Smooth muscle cell (in vitro differentiated cells): ENCODE measurements at regions not wholly inside any gene's neighbourhood (a gene's known extent, or its start where the extent isn't known, plus 50 kb on each side); places are given as distances from the start of the nearest gene placed in this dataset.

ENCODE experiments used
- DNase-seq: peaks from one replicate; lab custom pipeline; 2025; ENCODE audit not compliant: unreplicated experiment; lab: John Stamatoyannopoulos, UW
- H2AFZ ChIP-seq: fragments of 200-600 bp; sonication (generic); 2 replicates; pipeline ENCODE4 v1.6.0; 2016; ENCODE audit warnings: antibody characterized with exemption, low read depth, mild to moderate bottlenecking
- H3F3A ChIP-seq: fragments of 200-600 bp; sonication (generic); 2 replicates; pipeline ENCODE4 v1.6.0; 2017; ENCODE audit warnings: antibody characterized with exemption, low read depth
- H3K27ac ChIP-seq: fragments of 200-600 bp; sonication (generic); 2 replicates; pipeline ENCODE4 v1.5.1; 2016; ENCODE audit warnings: low read depth, mild to moderate bottlenecking
- H3K27me3 ChIP-seq: fragments of 200-600 bp; sonication (generic); 2 replicates; pipeline ENCODE4 v1.6.1; 2016; ENCODE audit warnings: low read depth, mild to moderate bottlenecking
- H3K36me3 ChIP-seq: fragments of 200-600 bp; sonication (generic); 2 replicates; pipeline ENCODE4 v1.5.1; 2016; ENCODE audit warnings: low read depth
- H3K4me1 ChIP-seq: fragments of 200-600 bp; sonication (generic); 2 replicates; pipeline ENCODE4 v1.5.1; 2016; ENCODE audit warnings: low read depth
- H3K4me2 ChIP-seq: fragments of 200-600 bp; sonication (generic); 2 replicates; pipeline ENCODE4 v1.6.0; 2016; ENCODE audit warnings: mild to moderate bottlenecking
- H3K4me3 ChIP-seq: fragments of 200-600 bp; sonication (generic); 2 replicates; pipeline ENCODE4 v1.5.1; 2016; ENCODE audit warnings: mild to moderate bottlenecking
- H3K79me2 ChIP-seq: fragments of 200-600 bp; sonication (generic); 2 replicates; pipeline ENCODE4 v1.6.0; 2016; ENCODE audit warnings: low read depth, mild to moderate bottlenecking
- H3K9ac ChIP-seq: fragments of 200-600 bp; sonication (generic); 2 replicates; pipeline ENCODE4 v1.6.0; 2016; ENCODE audit warnings: low read depth
- H3K9me3 ChIP-seq: fragments of 200-600 bp; sonication (generic); replicated peaks from 2 replicates; pipeline ENCODE4 v1.5.1; 2016; ENCODE audit warnings: low read depth
- H4K20me1 ChIP-seq: fragments of 200-600 bp; sonication (generic); 2 replicates; pipeline ENCODE4 v1.6.0; 2016; ENCODE audit warnings: low read depth
- WGBS: methylation state at CpG from one replicate; pipeline ENCODE4 v1.1.7; 2016; ENCODE audit warnings: low lambda C conversion rate; 5-methylcytosine and 5-hydroxymethylcytosine counted together
- TF ChIP-seq, protein P1 (sequence below): fragments of 200-600 bp; sonication (generic); IDR thresholded peaks from 2 replicates; pipeline ENCODE4 v1.5.1; 2017; ENCODE audit warnings: borderline replicate concordance, mild to moderate bottlenecking, antibody characterized with exemption; ENCODE audit not compliant: insufficient read depth, poor library complexity, severe bottlenecking

DNA sequence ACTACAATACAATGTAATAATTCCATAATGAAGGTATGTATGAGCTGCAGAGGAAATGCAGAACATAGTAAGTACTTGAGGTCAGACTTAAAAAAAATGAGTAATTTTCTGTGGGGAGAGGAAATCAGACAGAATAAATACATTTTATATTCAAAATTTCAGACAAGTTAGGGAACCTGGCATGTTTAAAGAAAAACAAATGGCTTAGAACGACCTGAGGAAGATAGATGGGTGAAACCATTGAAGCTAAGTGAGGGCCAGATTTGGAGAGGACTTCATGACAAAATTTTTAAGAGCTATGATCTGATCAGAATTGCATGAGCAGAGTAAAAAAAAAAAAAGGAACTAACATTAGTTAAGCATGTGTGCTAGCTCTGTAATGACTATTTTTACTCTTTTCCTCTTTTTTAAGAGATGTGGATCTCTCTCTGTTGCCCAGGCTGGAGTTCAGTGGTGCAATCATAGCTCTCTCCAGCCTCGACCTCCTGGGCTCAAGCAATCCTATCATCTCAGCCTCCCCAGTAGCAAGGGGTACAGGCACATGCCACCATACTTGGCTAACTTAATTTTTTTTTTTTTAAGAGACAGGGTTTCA lies 157.6 kb upstream of the PDE3A start:
- H3K4me2 ChIP-seq: no peak overlapping the region
- 93% methylated on average over 2 of the region's 2 CpGs for WGBS
- H3F3A ChIP-seq: peaks cover 10% of the 10 kb centered on the region
- no peaks in the 10 kb centered on the region for H3K9me3 ChIP-seq
- H3K9ac ChIP-seq: no peak overlapping the region
- no peak overlapping the region for H2AFZ ChIP-seq
- H3K4me1 ChIP-seq: peaks cover 23% of the 10 kb centered on the region
- no peaks in the 10 kb centered on the region for H3K36me3 ChIP-seq
- no peaks in the 10 kb centered on the region for H3K27me3 ChIP-seq
- H3K27ac ChIP-seq: no peak overlapping the region
- TF ChIP-seq, protein P1, sequence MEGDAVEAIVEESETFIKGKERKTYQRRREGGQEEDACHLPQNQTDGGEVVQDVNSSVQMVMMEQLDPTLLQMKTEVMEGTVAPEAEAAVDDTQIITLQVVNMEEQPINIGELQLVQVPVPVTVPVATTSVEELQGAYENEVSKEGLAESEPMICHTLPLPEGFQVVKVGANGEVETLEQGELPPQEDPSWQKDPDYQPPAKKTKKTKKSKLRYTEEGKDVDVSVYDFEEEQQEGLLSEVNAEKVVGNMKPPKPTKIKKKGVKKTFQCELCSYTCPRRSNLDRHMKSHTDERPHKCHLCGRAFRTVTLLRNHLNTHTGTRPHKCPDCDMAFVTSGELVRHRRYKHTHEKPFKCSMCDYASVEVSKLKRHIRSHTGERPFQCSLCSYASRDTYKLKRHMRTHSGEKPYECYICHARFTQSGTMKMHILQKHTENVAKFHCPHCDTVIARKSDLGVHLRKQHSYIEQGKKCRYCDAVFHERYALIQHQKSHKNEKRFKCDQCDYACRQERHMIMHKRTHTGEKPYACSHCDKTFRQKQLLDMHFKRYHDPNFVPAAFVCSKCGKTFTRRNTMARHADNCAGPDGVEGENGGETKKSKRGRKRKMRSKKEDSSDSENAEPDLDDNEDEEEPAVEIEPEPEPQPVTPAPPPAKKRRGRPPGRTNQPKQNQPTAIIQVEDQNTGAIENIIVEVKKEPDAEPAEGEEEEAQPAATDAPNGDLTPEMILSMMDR: no peak
- DNase-seq: no peak
- no peak overlapping the region for H3K4me3 ChIP-seq
- H3K79me2 ChIP-seq: no peaks in the 10 kb centered on the region
- H4K20me1 ChIP-seq: no peaks in the 10 kb centered on the region

DNA sequence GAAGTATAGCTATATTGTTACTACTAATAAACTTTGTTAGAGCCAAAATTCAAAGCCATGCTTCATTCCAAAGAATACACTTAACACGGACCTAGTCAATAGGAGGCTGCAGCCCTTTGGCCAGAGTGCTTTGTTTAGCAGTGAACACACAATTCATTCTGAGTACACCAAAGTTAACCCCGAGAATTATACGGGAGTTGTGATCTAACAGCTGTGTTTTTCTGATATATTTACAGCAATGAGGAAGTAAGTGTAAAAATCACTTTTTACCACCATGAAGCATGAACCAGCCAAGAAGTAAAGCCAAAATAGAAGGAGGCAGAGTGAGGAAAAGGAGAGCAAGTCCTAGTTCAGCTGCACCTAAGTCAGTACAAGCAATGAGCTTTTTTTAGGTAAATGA lies 156.8 kb upstream of the PDE3A start:
- Histone ChIP-seq H3K27me3 (no peaks in the 10 kb centered on the region), H3K4me1 (peaks cover 23% of the 10 kb centered on the region), H3K9ac (no peak overlapping the region), H2AFZ (no peak overlapping the region), H4K20me1 (no peaks in the 10 kb centered on the region), H3K27ac (peak overlapping the region; percentile 44), H3F3A (peaks cover 10% of the 10 kb centered on the region), H3K36me3 (no peaks in the 10 kb centered on the region), H3K9me3 (no peaks in the 10 kb centered on the region), H3K79me2 (no peaks in the 10 kb centered on the region), H3K4me3 (no peak overlapping the region), H3K4me2 (no peak overlapping the region)
- DNase-seq: no peak
- 90% methylated on average over 3 of the region's 3 CpGs for WGBS
- TF ChIP-seq, protein P1: no peak

DNA sequence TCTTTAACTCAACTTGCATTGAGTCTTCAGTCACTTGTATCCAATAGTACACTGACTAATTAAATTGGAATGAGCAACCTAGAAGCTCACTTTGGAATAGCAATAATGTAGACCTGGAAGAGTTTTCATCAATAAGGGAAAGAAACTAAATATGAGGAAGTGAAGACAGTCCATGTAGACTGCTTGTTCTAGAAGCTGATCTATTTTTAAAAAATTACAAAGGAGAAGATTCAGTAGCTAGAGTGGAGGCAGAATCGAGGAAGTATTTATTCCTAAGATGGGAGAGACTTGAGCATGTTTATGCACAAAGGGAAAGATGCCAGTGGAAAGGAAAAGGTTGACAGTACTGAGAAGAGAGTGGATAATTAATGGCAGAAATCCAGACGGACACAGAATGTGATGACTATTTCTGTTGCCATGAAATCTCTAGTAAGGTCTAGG lies 156.3 kb upstream of the PDE3A start:
- H4K20me1 ChIP-seq: no peaks in the 10 kb centered on the region
- H3K4me3 ChIP-seq: no peak overlapping the region
- WGBS: 47% methylated on average over 2 of the region's 2 CpGs
- H3K27me3 ChIP-seq: no peaks in the 10 kb centered on the region
- H3K9me3 ChIP-seq: no peaks in the 10 kb centered on the region
- peaks cover 10% of the 10 kb centered on the region for H3F3A ChIP-seq
- H3K9ac ChIP-seq: no peak overlapping the region
- H3K36me3 ChIP-seq: no peaks in the 10 kb centered on the region
- H3K27ac ChIP-seq: peak overlapping the region; percentile 44
- H3K4me1 ChIP-seq: peaks cover 23% of the 10 kb centered on the region
- H3K4me2 ChIP-seq: peak overlapping the region; percentile 18
- no peak overlapping the region for H2AFZ ChIP-seq
- H3K79me2 ChIP-seq: no peaks in the 10 kb centered on the region
- TF ChIP-seq, protein P1: no peak
- no peak for DNase-seq
